Cardiac muscle cell (in vitro differentiated cells and primary cell): ENCODE measurements at regions not wholly inside any gene's neighbourhood (a gene's known extent, or its start where the extent isn't known, plus 50 kb on each side); places are given as distances from the start of the nearest gene placed in this dataset.

Source experiments
- DNase-seq, 2 donors: peaks; one replicate each; pipeline versions ENCODE4 v3.0.0 to v3.0.0-alpha.2; 2010 to 2017; ENCODE audit warnings: low read depth in 1 of 2, low spot score in 1 of 2
- H3K27ac ChIP-seq: fragments of 200-600 bp; sonication (generic); 2 replicates; pipeline ENCODE4 v1.5.1; 2016
- H3K27me3 ChIP-seq: fragments of 200-600 bp; sonication (generic); 2 replicates; pipeline ENCODE4 v1.6.0; 2016; ENCODE audit warnings: control low read depth
- H3K36me3 ChIP-seq: fragments of 200-600 bp; sonication (generic); 2 replicates; pipeline ENCODE4 v1.5.1; 2016; ENCODE audit warnings: control low read depth
- H3K4me1 ChIP-seq: fragments of 200-600 bp; sonication (generic); 2 replicates; pipeline ENCODE4 v1.8.1; 2017; ENCODE audit warnings: low read depth, mild to moderate bottlenecking, mixed run types
- H3K4me3 ChIP-seq: fragments of 200-600 bp; sonication (generic); 2 replicates; pipeline ENCODE4 v1.5.1; 2016; ENCODE audit warnings: mild to moderate bottlenecking
- H3K9me3 ChIP-seq: fragments of 200-600 bp; sonication (generic); 2 replicates; pipeline ENCODE4 v1.5.1; 2017; ENCODE audit warnings: low read depth, mild to moderate bottlenecking, control low read depth
- TF ChIP-seq, protein P1 (sequence below): IDR thresholded peaks from 2 replicates; pipeline ENCODE4 v1.5.1; 2012; ENCODE audit warnings: low read depth, mild to moderate bottlenecking, low read length

DNA sequence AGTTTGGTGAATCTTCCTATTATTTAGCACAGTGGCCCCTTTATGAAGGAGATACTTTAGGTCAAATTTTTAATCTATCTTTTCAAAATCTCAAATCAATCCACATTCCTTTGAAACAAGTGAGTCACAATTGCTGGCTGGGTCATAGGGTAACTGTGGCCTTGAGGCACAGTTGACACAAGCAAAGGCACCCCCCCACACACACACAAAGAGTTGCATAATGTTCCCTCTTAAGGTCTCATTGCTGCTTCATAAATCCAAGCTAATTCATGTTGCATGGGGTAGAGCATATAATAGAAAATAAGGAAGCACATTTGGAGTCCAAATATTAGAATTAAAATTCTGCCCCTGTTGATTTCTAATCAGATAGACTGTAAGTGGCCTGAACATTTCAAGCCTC is 171.5 kb downstream of the DLEU7 start:
- Histone ChIP-seq H3K9me3 (no peaks in the 10 kb centered on the region), H3K4me3 (no peak overlapping the region), H3K27me3 (no peaks in the 10 kb centered on the region), H3K36me3 (no peaks in the 10 kb centered on the region), H3K27ac (no peak overlapping the region), H3K4me1 (peaks cover 6% of the 10 kb centered on the region)
- no peak for DNase-seq
- TF ChIP-seq, protein P1, sequence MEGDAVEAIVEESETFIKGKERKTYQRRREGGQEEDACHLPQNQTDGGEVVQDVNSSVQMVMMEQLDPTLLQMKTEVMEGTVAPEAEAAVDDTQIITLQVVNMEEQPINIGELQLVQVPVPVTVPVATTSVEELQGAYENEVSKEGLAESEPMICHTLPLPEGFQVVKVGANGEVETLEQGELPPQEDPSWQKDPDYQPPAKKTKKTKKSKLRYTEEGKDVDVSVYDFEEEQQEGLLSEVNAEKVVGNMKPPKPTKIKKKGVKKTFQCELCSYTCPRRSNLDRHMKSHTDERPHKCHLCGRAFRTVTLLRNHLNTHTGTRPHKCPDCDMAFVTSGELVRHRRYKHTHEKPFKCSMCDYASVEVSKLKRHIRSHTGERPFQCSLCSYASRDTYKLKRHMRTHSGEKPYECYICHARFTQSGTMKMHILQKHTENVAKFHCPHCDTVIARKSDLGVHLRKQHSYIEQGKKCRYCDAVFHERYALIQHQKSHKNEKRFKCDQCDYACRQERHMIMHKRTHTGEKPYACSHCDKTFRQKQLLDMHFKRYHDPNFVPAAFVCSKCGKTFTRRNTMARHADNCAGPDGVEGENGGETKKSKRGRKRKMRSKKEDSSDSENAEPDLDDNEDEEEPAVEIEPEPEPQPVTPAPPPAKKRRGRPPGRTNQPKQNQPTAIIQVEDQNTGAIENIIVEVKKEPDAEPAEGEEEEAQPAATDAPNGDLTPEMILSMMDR: no peak

DNA sequence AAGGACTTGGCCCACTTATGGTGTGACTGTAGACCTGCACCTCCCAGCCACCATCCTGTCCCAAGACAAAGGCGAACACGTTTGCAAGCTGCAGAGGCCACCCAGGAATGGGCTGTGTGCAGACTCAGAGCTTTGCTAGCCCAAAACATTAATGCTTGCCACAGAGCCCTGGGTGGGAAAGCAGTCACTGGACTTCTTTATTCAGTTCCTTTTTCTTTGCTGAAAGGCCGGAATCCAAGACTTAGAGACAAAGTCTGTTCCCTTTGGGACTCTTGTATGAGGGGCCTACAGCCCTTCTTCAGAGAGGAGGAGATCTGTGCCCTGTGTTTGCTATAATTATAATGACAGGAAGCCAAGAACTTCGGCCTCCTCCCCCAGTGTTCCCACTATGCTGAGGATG is 167.8 kb downstream of the DLEU7 start:
- Histone ChIP-seq H3K36me3 (no peaks in the 10 kb centered on the region), H3K4me1 (peaks cover 23% of the 10 kb centered on the region), H3K27me3 (no peaks in the 10 kb centered on the region), H3K4me3 (no peak overlapping the region), H3K9me3 (no peaks in the 10 kb centered on the region), H3K27ac (no peak overlapping the region)
- DNase-seq: no peak
- TF ChIP-seq, protein P1: no peak

DNA sequence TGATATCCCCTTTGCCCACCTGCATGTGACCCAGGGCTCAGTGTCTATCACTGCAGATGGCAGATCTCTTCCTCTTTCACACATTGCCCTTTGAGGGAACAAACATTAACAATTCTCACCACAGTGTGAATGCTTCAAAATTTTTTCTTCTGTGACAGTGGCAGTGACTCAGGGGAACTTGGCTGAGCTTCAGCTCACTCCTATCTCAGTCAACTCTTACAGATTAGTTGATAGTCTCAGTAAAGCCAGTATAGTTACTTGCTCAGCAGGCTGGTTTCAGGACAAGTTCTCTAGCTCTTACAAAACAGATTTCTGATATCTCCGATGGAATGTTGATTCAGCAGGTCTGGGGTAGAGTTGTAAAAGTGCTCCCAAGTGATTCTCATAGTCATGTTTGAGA is 166.9 kb downstream of the DLEU7 start:
- peak in 1 of 2 donors; percentile 54 for DNase-seq
- H3K27ac ChIP-seq: no peak overlapping the region
- TF ChIP-seq, protein P1: no peak

DNA sequence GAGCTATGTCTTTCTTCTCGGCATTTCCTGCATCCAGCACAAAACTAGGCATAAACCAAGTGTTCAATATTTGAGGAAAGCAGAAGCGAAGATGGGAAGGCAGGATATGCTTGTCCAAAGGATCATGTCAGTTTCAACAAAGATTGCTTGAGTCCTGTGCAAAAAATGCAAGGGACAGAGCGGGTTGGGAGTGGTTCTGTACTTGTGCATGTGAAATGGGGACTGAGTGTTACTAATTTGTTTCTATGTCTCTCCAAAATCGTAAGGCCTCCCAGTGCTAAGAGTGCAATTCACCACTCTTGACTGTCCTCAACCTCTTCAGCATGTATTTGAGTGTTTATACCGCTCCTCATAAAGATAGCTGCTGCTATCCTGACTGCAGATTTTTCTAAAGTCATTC is 166.2 kb downstream of the DLEU7 start:
- no peak for DNase-seq
- TF ChIP-seq, protein P1: no peak
- Histone ChIP-seq H3K4me3 (no peak overlapping the region), H3K4me1 (peaks cover 23% of the 10 kb centered on the region), H3K9me3 (no peaks in the 10 kb centered on the region), H3K27me3 (no peaks in the 10 kb centered on the region), H3K27ac (no peak overlapping the region), H3K36me3 (no peaks in the 10 kb centered on the region)

More for the DNA sequence above, 166.9 kb downstream of the DLEU7 start:
- no peak overlapping the region for H3K4me3 ChIP-seq
- no peaks in the 10 kb centered on the region for H3K36me3 ChIP-seq
- no peaks in the 10 kb centered on the region for H3K9me3 ChIP-seq
- no peaks in the 10 kb centered on the region for H3K27me3 ChIP-seq
- peaks cover 23% of the 10 kb centered on the region for H3K4me1 ChIP-seq

DNA sequence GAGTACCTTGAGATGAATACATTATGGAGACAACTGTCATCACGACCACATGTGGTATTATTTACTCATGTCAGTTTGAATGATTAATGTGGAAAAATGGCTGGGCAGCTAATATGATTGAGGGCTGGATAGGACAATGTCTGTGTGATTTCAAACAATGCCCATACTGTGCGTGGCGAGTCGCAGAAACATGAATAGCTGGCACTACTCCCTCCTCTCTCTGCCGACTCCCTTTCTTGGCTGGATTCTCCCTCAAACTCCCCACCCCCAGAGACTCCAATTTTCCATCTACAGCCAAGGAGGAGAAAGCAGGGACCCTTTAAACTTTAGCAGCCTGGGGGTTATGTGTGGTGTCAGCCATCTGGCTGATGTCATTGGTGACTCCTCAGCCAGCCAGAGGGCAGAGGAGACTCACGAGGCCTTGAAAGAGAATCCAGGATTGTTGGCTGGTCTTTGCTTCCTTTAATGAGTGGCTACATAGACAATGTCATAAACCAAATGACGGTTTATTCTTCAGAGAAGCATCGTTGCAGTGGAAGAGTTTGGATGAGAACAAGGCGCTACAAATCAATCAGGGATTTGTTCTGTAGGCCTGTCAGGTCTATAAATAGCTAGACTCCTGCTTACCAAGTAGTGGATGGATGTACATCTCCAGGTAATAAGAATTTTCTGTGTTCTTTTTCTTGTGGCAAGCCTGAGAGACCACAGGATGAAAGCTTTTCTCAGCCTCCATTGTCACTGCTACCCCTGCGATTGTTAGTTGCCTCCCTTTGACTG is 165.6 kb downstream of the DLEU7 start:
- no peak for DNase-seq
- no peaks in the 10 kb centered on the region for H3K9me3 ChIP-seq
- no peak overlapping the region for H3K4me3 ChIP-seq
- H3K27me3 ChIP-seq: no peaks in the 10 kb centered on the region
- H3K4me1 ChIP-seq: peaks cover 23% of the 10 kb centered on the region
- no peaks in the 10 kb centered on the region for H3K36me3 ChIP-seq
- TF ChIP-seq, protein P1: no peak
- no peak overlapping the region for H3K27ac ChIP-seq
